22Rv1 (cell line): ENCODE measurements at regions not wholly inside any gene's neighbourhood (a gene's known extent, or its start where the extent isn't known, plus 50 kb on each side); places are given as distances from the start of the nearest gene placed in this dataset.

Experiments
- ZFX ChIP-seq: fragments of 450-650 bp; IDR thresholded peaks from 2 replicates; pipeline ENCODE4 v1.6.1; 2017; ENCODE audit warnings: antibody characterized with exemption, borderline replicate concordance
- TF ChIP-seq, protein P1 (sequence below): fragments of 450-650 bp; IDR thresholded peaks from 2 replicates; pipeline ENCODE4 v1.5.1; 2017; ENCODE audit warnings: mild to moderate bottlenecking

DNA sequence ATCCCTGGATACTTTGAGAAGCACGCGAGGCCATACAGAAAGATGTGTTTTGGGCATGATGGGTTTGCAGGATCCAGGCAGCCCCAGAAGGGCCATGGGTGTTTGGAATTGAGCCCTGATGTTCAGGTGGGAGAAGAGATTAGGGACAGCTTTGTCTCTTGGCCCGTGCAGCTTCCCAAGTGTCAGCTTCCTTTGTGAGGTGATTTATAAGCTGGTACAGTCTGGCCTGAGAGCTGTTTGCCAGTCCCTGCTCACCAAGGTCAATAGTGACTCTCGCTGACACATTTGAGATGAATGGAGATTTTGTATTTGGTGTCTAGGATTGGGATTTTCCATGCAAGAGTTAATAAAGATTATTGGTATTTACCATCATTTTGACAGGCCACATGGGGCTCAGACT, 165.9 kb downstream of the ICE1 start:
- TF ChIP-seq, protein P1, sequence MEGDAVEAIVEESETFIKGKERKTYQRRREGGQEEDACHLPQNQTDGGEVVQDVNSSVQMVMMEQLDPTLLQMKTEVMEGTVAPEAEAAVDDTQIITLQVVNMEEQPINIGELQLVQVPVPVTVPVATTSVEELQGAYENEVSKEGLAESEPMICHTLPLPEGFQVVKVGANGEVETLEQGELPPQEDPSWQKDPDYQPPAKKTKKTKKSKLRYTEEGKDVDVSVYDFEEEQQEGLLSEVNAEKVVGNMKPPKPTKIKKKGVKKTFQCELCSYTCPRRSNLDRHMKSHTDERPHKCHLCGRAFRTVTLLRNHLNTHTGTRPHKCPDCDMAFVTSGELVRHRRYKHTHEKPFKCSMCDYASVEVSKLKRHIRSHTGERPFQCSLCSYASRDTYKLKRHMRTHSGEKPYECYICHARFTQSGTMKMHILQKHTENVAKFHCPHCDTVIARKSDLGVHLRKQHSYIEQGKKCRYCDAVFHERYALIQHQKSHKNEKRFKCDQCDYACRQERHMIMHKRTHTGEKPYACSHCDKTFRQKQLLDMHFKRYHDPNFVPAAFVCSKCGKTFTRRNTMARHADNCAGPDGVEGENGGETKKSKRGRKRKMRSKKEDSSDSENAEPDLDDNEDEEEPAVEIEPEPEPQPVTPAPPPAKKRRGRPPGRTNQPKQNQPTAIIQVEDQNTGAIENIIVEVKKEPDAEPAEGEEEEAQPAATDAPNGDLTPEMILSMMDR: no peak
- TF ChIP-seq ZFX: no peak
